A549 (cell line): ENCODE measurements at regions not wholly inside any gene's neighbourhood (a gene's known extent, or its start where the extent isn't known, plus 50 kb on each side); places are given as distances from the start of the nearest gene placed in this dataset.
"Not testable (repeated sequence)": the region's sequence is repeated elsewhere in the genome, so short reads cannot be mapped to it uniquely, and the experiment has no call there.

Experiments used
- CEBPB ChIP-seq, 2 experiments: fragments of >200 bp in 1 of 2; sonication (Bioruptor Twin) in 1 of 2; formaldehyde crosslinking in 1 of 2; IDR thresholded peaks; 2 replicates each; pipeline ENCODE4 v1.6.1; 2012 to 2016
- EP300 ChIP-seq, 2 experiments: fragments of >200 bp; sonication (Bioruptor Twin); formaldehyde crosslinking; IDR thresholded peaks; 2 replicates in 1 of 2; 3 replicates in 1 of 2; pipeline ENCODE4 v1.6.1; 2016 to 2017
- FOSL2 ChIP-seq, 2 experiments: fragments of 450-650 bp in 1 of 2; fragments of >200 bp in 1 of 2; sonication (Bioruptor Twin) in 1 of 2; formaldehyde crosslinking; IDR thresholded peaks; 2 replicates each; pipeline versions ENCODE4 v1.5.0 to v1.6.1; 2016 to 2020; ENCODE audit warnings: mild to moderate bottlenecking in 1 of 2, moderate library complexity in 1 of 2
- HMGXB4 ChIP-seq: fragments of 250-450 bp; sonication (Bioruptor Pico); IDR thresholded peaks from 2 replicates; pipeline ENCODE4 v1.5.0; 2021; ENCODE audit warnings: mild to moderate bottlenecking, moderate library complexity, borderline replicate concordance
- KDM1A ChIP-seq: fragments of 200-600 bp; sonication (generic); IDR thresholded peaks from 2 replicates; pipeline ENCODE4 v1.6.1; 2016; ENCODE audit warnings: low read depth, mild to moderate bottlenecking
- NFE2L2 ChIP-seq: fragments of 150-350 bp; conservative IDR thresholded peaks from 2 replicates; pipeline ENCODE4 v1.6.1; 2014; ENCODE audit warnings: low read length
- POLR2A ChIP-seq: IDR thresholded peaks from 2 replicates; pipeline ENCODE4 v1.6.1; 2012; ENCODE audit warnings: mild to moderate bottlenecking, low read length
- POLR2AphosphoS2 ChIP-seq: conservative IDR thresholded peaks from 2 replicates; pipeline ENCODE4 v1.6.1; 2012; ENCODE audit warnings: low read length, improper control_type of control experiment, inconsistent platforms
- RCOR1 ChIP-seq: fragments of 150-350 bp; IDR thresholded peaks from 2 replicates; pipeline ENCODE4 v1.6.1; 2014; ENCODE audit warnings: antibody characterized with exemption, low read length, low read depth
- RFX5 ChIP-seq: fragments of 450-650 bp; IDR thresholded peaks from 2 replicates; pipeline ENCODE4 v1.7.1; 2014; ENCODE audit warnings: antibody characterized with exemption, mild to moderate bottlenecking, moderate library complexity
- SMC3 ChIP-seq: fragments of >200 bp; sonication (Bioruptor Twin); formaldehyde crosslinking; IDR thresholded peaks from 3 replicates; pipeline ENCODE4 v1.6.1; 2018; ENCODE audit warnings: inconsistent platforms
- TF ChIP-seq, protein P1 (sequence below): fragments of >200 bp; sonication (Bioruptor Twin); formaldehyde crosslinking; IDR thresholded peaks from 3 replicates; pipeline ENCODE4 v1.5.1; 2016

- not testable (repeated sequence) for TF ChIP-seq RFX5; POLR2A; CEBPB (IDR thresholded peaks at IDR 0.05); SMC3; FOSL2 (IDR thresholded peaks at IDR 0.05); FOSL2 (CRISPR knock-in tag; IDR thresholded peaks at IDR 0.05); POLR2AphosphoS2; NFE2L2; RCOR1; HMGXB4; EP300 (IDR thresholded peaks at IDR 0.05); KDM1A
- TF ChIP-seq, protein P1, sequence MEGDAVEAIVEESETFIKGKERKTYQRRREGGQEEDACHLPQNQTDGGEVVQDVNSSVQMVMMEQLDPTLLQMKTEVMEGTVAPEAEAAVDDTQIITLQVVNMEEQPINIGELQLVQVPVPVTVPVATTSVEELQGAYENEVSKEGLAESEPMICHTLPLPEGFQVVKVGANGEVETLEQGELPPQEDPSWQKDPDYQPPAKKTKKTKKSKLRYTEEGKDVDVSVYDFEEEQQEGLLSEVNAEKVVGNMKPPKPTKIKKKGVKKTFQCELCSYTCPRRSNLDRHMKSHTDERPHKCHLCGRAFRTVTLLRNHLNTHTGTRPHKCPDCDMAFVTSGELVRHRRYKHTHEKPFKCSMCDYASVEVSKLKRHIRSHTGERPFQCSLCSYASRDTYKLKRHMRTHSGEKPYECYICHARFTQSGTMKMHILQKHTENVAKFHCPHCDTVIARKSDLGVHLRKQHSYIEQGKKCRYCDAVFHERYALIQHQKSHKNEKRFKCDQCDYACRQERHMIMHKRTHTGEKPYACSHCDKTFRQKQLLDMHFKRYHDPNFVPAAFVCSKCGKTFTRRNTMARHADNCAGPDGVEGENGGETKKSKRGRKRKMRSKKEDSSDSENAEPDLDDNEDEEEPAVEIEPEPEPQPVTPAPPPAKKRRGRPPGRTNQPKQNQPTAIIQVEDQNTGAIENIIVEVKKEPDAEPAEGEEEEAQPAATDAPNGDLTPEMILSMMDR: not testable (repeated sequence)
Observed at GRCh38 chr3:174366904-174367303, 492.2 kb upstream of the NAALADL2 start.
